Endothelial cell of umbilical vein (primary cell): ENCODE measurements at regions not wholly inside any gene's neighbourhood (a gene's known extent, or its start where the extent isn't known, plus 50 kb on each side); places are given as distances from the start of the nearest gene placed in this dataset.

Source experiments
- EZH2 ChIP-seq: IDR thresholded peaks from 2 replicates; pipeline ENCODE4 v1.6.1; 2012; ENCODE audit warnings: borderline replicate concordance, low read depth, mild to moderate bottlenecking, moderate library complexity, low read length, inconsistent platforms; ENCODE audit not compliant: severe bottlenecking
- GATA2 ChIP-seq: IDR thresholded peaks from 2 replicates; pipeline ENCODE4 v1.7.0; 2011; ENCODE audit warnings: low read depth, mild to moderate bottlenecking, moderate library complexity, mixed read lengths, low read length; ENCODE audit not compliant: insufficient read length, insufficient read depth
- MAX ChIP-seq: IDR thresholded peaks from 2 replicates; pipeline ENCODE4 v1.6.1; 2011; ENCODE audit not compliant: insufficient read depth, insufficient read length
- MYC ChIP-seq: IDR thresholded peaks from one replicate; pipeline ENCODE4 v1.6.1; 2011; ENCODE audit warnings: mild to moderate bottlenecking, low read depth, low read length
- POLR2A ChIP-seq: IDR thresholded peaks from 2 replicates; pipeline ENCODE4 v1.6.1; 2012; ENCODE audit warnings: low read depth, mild to moderate bottlenecking, control low read depth, low read length
- POLR2AphosphoS5 ChIP-seq: IDR thresholded peaks from 2 replicates; pipeline ENCODE4 v1.6.1; 2012; ENCODE audit warnings: low read depth, mild to moderate bottlenecking, control low read depth, low read length, moderate library complexity; ENCODE audit not compliant: insufficient read depth
- TF ChIP-seq, protein P1 (sequence below), 2 donors: IDR thresholded peaks; 1 replicate in 1 of 2; 2 replicates in 1 of 2; pipeline ENCODE4 v1.5.1; 2011; ENCODE audit warnings: low read length in 2 of 2, mild to moderate bottlenecking in 2 of 2, moderate library complexity in 2 of 2, control low read depth in 1 of 2, inconsistent platforms in 1 of 2, low read depth in 1 of 2; ENCODE audit not compliant: insufficient read depth in 1 of 2; ENCODE audit errors: extremely low read depth in 1 of 2

DNA sequence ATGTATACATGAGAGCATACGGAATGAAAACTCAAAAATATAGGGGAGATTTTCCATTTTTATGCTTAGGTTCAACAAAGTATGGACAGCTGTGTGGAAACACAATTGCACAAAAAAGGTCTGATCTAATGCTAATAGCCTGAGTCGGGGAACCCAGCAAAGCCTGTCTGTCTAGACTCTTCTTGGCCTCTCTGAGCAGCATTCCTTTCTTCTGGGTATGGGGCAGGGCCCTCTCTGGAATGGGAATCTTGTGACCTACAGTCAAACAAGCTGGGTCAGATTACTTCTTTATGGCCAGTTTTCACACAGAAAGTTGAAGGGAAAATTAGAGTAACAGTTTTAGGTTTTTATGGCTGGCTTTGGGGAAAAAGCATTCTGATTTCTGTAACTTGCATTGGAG lies 534.0 kb upstream of the LMO3 start:
- TF ChIP-seq, protein P1, sequence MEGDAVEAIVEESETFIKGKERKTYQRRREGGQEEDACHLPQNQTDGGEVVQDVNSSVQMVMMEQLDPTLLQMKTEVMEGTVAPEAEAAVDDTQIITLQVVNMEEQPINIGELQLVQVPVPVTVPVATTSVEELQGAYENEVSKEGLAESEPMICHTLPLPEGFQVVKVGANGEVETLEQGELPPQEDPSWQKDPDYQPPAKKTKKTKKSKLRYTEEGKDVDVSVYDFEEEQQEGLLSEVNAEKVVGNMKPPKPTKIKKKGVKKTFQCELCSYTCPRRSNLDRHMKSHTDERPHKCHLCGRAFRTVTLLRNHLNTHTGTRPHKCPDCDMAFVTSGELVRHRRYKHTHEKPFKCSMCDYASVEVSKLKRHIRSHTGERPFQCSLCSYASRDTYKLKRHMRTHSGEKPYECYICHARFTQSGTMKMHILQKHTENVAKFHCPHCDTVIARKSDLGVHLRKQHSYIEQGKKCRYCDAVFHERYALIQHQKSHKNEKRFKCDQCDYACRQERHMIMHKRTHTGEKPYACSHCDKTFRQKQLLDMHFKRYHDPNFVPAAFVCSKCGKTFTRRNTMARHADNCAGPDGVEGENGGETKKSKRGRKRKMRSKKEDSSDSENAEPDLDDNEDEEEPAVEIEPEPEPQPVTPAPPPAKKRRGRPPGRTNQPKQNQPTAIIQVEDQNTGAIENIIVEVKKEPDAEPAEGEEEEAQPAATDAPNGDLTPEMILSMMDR (IDR thresholded peaks at IDR 0.05; ENCODE audit: extremely low read depth in 1 of 2, insufficient read depth in 1 of 2, low read depth in 1 of 2, low read length in 2 of 2) = no peak
- TF ChIP-seq POLR2AphosphoS5 (no peak), EZH2 (no peak), MYC (no peak), GATA2 (no peak), POLR2A (no peak), MAX (no peak)
